H9 (cell line): ENCODE measurements at regions not wholly inside any gene's neighbourhood (a gene's known extent, or its start where the extent isn't known, plus 50 kb on each side); places are given as distances from the start of the nearest gene placed in this dataset.

Source experiments
- DNase-seq: peaks from one replicate; pipeline ENCODE4 v3.0.0-alpha.2; 2017
- H2AFZ ChIP-seq: one replicate; pipeline ENCODE4 v1.6.1; 2013; ENCODE audit warnings: mild to moderate bottlenecking, low read length, control low read depth, moderate library complexity
- H2AK5ac ChIP-seq: 2 replicates; pipeline ENCODE4 v1.6.1; 2013; ENCODE audit warnings: low read length, control low read depth, mixed read lengths; ENCODE audit not compliant: insufficient read length
- H2BK120ac ChIP-seq: one replicate; pipeline ENCODE4 v1.6.1; 2013; ENCODE audit warnings: low read depth, mild to moderate bottlenecking, low read length, control low read depth, inconsistent platforms; ENCODE audit not compliant: poor library complexity, severe bottlenecking
- H2BK12ac ChIP-seq: 2 replicates; pipeline ENCODE4 v1.6.1; 2013; ENCODE audit warnings: low read length, control low read depth, mixed read lengths, low read depth; ENCODE audit not compliant: insufficient read length
- H2BK15ac ChIP-seq: 2 replicates; pipeline ENCODE4 v1.6.1; 2013; ENCODE audit warnings: low read depth, low read length, control low read depth
- H2BK20ac ChIP-seq: one replicate; pipeline ENCODE4 v1.6.1; 2013; ENCODE audit warnings: low read depth, mild to moderate bottlenecking, low read length, control low read depth, inconsistent platforms; ENCODE audit not compliant: poor library complexity, severe bottlenecking
- H2BK5ac ChIP-seq: 2 replicates; pipeline ENCODE4 v1.6.1; 2013; ENCODE audit warnings: low read length, control low read depth, mixed read lengths; ENCODE audit not compliant: insufficient read length
- H3K14ac ChIP-seq: 2 replicates; pipeline ENCODE4 v1.6.1; 2013; ENCODE audit warnings: low read length, control low read depth; ENCODE audit not compliant: insufficient read depth
- H3K18ac ChIP-seq: 2 replicates; pipeline ENCODE4 v1.6.1; 2013; ENCODE audit warnings: low read depth, mild to moderate bottlenecking, mixed read lengths, low read length, control low read depth; ENCODE audit not compliant: insufficient read length
- H3K23ac ChIP-seq: 2 replicates; pipeline ENCODE4 v1.6.1; 2013; ENCODE audit warnings: low read length, control low read depth, mixed read lengths, low read depth; ENCODE audit not compliant: insufficient read length
- H3K23me2 ChIP-seq: 2 replicates; pipeline ENCODE4 v1.6.1; 2013; ENCODE audit warnings: low read depth, mild to moderate bottlenecking, mixed read lengths, low read length, control low read depth; ENCODE audit not compliant: insufficient read length, poor library complexity, severe bottlenecking
- H3K27ac ChIP-seq: 2 replicates; pipeline ENCODE4 v1.5.1; 2013; ENCODE audit warnings: low read length, control low read depth, mixed read lengths, low read depth; ENCODE audit not compliant: insufficient read length
- H3K27me3 ChIP-seq: 2 replicates; pipeline ENCODE4 v1.6.1; 2013; ENCODE audit warnings: low read length, control low read depth, inconsistent platforms; ENCODE audit not compliant: insufficient read depth
- H3K4ac ChIP-seq: 2 replicates; pipeline ENCODE4 v1.6.1; 2013; ENCODE audit warnings: low read depth, mild to moderate bottlenecking, control low read depth, inconsistent platforms, low read length, moderate library complexity
- H3K4me1 ChIP-seq: 2 replicates; pipeline ENCODE4 v1.6.1; 2013; ENCODE audit warnings: low read length, control low read depth, inconsistent platforms; ENCODE audit not compliant: insufficient read depth
- H3K4me2 ChIP-seq: 2 replicates; pipeline ENCODE4 v1.6.1; 2013; ENCODE audit warnings: low read length, control low read depth, mixed read lengths; ENCODE audit not compliant: insufficient read length, insufficient read depth
- H3K56ac ChIP-seq: 2 replicates; pipeline ENCODE4 v1.6.1; 2013; ENCODE audit warnings: low read depth, mild to moderate bottlenecking, mixed read lengths, low read length, control low read depth; ENCODE audit not compliant: insufficient read length
- H3K79me1 ChIP-seq: 2 replicates; pipeline ENCODE4 v1.6.1; 2013; ENCODE audit warnings: low read depth, mild to moderate bottlenecking, moderate library complexity, low read length, control low read depth, inconsistent platforms; ENCODE audit not compliant: insufficient read depth, poor library complexity, severe bottlenecking
- H3K79me2 ChIP-seq: 2 replicates; pipeline ENCODE4 v1.6.1; 2013; ENCODE audit warnings: low read length, control low read depth, inconsistent platforms; ENCODE audit not compliant: insufficient read depth
- H3K9ac ChIP-seq: 2 replicates; pipeline ENCODE4 v1.6.1; 2013; ENCODE audit warnings: low read length, control low read depth, mixed read lengths; ENCODE audit not compliant: insufficient read length; ENCODE audit errors: extremely low read depth
- H3K9me3 ChIP-seq: one replicate; pipeline ENCODE4 v1.6.1; 2013; ENCODE audit warnings: low read depth, low read length, inconsistent platforms; ENCODE audit not compliant: control insufficient read depth
- H3T11ph ChIP-seq: one replicate; pipeline ENCODE4 v1.6.1; 2013; ENCODE audit warnings: mild to moderate bottlenecking, low read length, control low read depth, inconsistent platforms
- H4K20me1 ChIP-seq: one replicate; pipeline ENCODE4 v1.6.1; 2013; ENCODE audit not compliant: control insufficient read depth, insufficient read length, insufficient read depth
- H4K5ac ChIP-seq: 2 replicates; pipeline ENCODE4 v1.6.1; 2013; ENCODE audit warnings: low read depth, mild to moderate bottlenecking, mixed read lengths, low read length, control low read depth; ENCODE audit not compliant: insufficient read length
- H4K8ac ChIP-seq: replicated peaks from 2 replicates; pipeline ENCODE4 v1.6.1; 2013; ENCODE audit warnings: low read length, control low read depth, mixed read lengths, low read depth; ENCODE audit not compliant: insufficient read length
- H4K91ac ChIP-seq: 2 replicates; pipeline ENCODE4 v1.6.1; 2013; ENCODE audit warnings: low read depth, mild to moderate bottlenecking, moderate library complexity, mixed read lengths, low read length, control low read depth; ENCODE audit not compliant: insufficient read length
- H3K27ac Mint-ChIP-seq, 3 experiments: 2 replicates in 2 of 3; 3 replicates in 1 of 3; pipeline ENCODE4 v1.8.0; 2020 to 2021; ENCODE audit warnings: mixed read lengths in 3 of 3, mild to moderate bottlenecking in 1 of 3, moderate library complexity in 1 of 3
- H3K27me3 Mint-ChIP-seq: 2 replicates; pipeline ENCODE4 v1.8.0; 2021; ENCODE audit warnings: low read depth, mild to moderate bottlenecking, moderate library complexity, mixed read lengths
- H3K36me3 Mint-ChIP-seq, 3 experiments: 2 replicates in 2 of 3; 3 replicates in 1 of 3; pipeline ENCODE4 v1.8.0; 2020 to 2021; ENCODE audit warnings: low read depth in 3 of 3, mixed read lengths in 3 of 3; ENCODE audit not compliant: insufficient read depth in 1 of 3
- H3K4me1 Mint-ChIP-seq, 2 experiments: 2 replicates each; pipeline ENCODE4 v1.8.0; 2020; ENCODE audit warnings: mixed read lengths in 2 of 2
- H3K4me3 Mint-ChIP-seq, 2 experiments: 2 replicates in 1 of 2; 3 replicates in 1 of 2; pipeline ENCODE4 v1.8.0; 2020 to 2021; ENCODE audit warnings: mild to moderate bottlenecking in 2 of 2, mixed read lengths in 2 of 2, moderate library complexity in 1 of 2
- H3K9me3 Mint-ChIP-seq, 2 experiments: 2 replicates in 1 of 2; 3 replicates in 1 of 2; pipeline ENCODE4 v1.8.0; 2020; ENCODE audit warnings: mild to moderate bottlenecking in 2 of 2, mixed read lengths in 2 of 2, moderate library complexity in 1 of 2
- CTCF ChIP-seq: fragments of 200-600 bp; sonication (generic); conservative IDR thresholded peaks from 3 replicates; pipeline ENCODE4 v1.8.0; 2021; ENCODE audit warnings: antibody characterized with exemption, mild to moderate bottlenecking
- WGBS: extraction: QIAGEN DNeasy Blood & Tissue Kit; methylation state at CpG from one replicate; pipeline ENCODE4 v1.1.7; 2013; ENCODE audit warnings: missing lambda C conversion rate, low lambda C conversion rate, mixed read lengths; ENCODE audit not compliant: insufficient read length; ENCODE audit errors: extremely low coverage; 5-methylcytosine and 5-hydroxymethylcytosine counted together

GRCh38 chr4:81966676-81967075 lies 407.1 kb downstream of the HNRNPD start:
- DNase-seq: no peak
- H3K36me3 Mint-ChIP-seq: no peaks in the 10 kb centered on the region
- H3K4ac ChIP-seq: no peak overlapping the region
- H3K4me1 ChIP-seq: no peaks in the 10 kb centered on the region
- no peak for TF ChIP-seq CTCF
- no peaks in the 10 kb centered on the region for H3K79me2 ChIP-seq
- H3K79me1 ChIP-seq: no peaks in the 10 kb centered on the region
- H3T11ph ChIP-seq: no peak overlapping the region
- H2BK12ac ChIP-seq: no peak overlapping the region
- no peaks in the 10 kb centered on the region for H3K27me3 ChIP-seq
- H4K20me1 ChIP-seq: no peaks in the 10 kb centered on the region
- H3K27ac ChIP-seq: no peak overlapping the region
- no peak overlapping the region for H2BK120ac ChIP-seq
- WGBS: no CpG with 5 or more reads among the region's 2 CpGs
- no peak overlapping the region for H2AK5ac ChIP-seq
- no peak overlapping the region for H2BK5ac ChIP-seq
- no peak overlapping the region; a peak in 1 of 7 replicates for H3K27ac Mint-ChIP-seq
- no peak overlapping the region for H4K91ac ChIP-seq
- no peak overlapping the region for H4K5ac ChIP-seq
- H3K9ac ChIP-seq: no peak overlapping the region
- H3K27me3 Mint-ChIP-seq: no peaks in the 10 kb centered on the region
- H4K8ac ChIP-seq: no peak overlapping the region
- no peaks in the 10 kb centered on the region for H3K9me3 ChIP-seq
- H3K23me2 ChIP-seq: no peaks in the 10 kb centered on the region
- H3K4me2 ChIP-seq: no peak overlapping the region
- H3K18ac ChIP-seq: no peak overlapping the region
- peaks cover 13% of the 10 kb centered on the region in 2 experiments for H3K4me1 Mint-ChIP-seq
- H2AFZ ChIP-seq: no peak overlapping the region
- no peak overlapping the region for H3K56ac ChIP-seq
- H3K4me3 Mint-ChIP-seq: no peak overlapping the region
- H3K23ac ChIP-seq: no peak overlapping the region
- no peak overlapping the region for H2BK15ac ChIP-seq
- no peak overlapping the region for H3K14ac ChIP-seq
- no peaks in the 10 kb centered on the region for H3K9me3 Mint-ChIP-seq
- no peak overlapping the region for H2BK20ac ChIP-seq
